HUES6 (cell line): ENCODE measurements at regions not wholly inside any gene's neighbourhood (a gene's known extent, or its start where the extent isn't known, plus 50 kb on each side); places are given as distances from the start of the nearest gene placed in this dataset.

Source experiments
- H3K27ac ChIP-seq: 2 replicates; pipeline ENCODE4 v1.7.0; 2013; ENCODE audit warnings: low read depth, mild to moderate bottlenecking, low read length, inconsistent platforms
- H3K27me3 ChIP-seq: 2 replicates; pipeline ENCODE4 v1.6.1; 2013; ENCODE audit warnings: low read length; ENCODE audit not compliant: control insufficient read depth, insufficient read depth
- H3K36me3 ChIP-seq: 2 replicates; pipeline ENCODE4 v1.6.1; 2013; ENCODE audit warnings: low read length; ENCODE audit not compliant: control insufficient read depth, insufficient read depth
- H3K4me1 ChIP-seq: 2 replicates; pipeline ENCODE4 v1.6.1; 2013; ENCODE audit warnings: low read length; ENCODE audit not compliant: control insufficient read depth, insufficient read depth
- H3K4me3 ChIP-seq: 2 replicates; pipeline ENCODE4 v1.5.1; 2013; ENCODE audit warnings: low read depth, low read length
- H3K9ac ChIP-seq: one replicate; pipeline ENCODE4 v1.6.1; 2013; ENCODE audit warnings: mild to moderate bottlenecking, low read length
- H3K9me3 ChIP-seq: 2 replicates; pipeline ENCODE4 v1.6.1; 2013; ENCODE audit warnings: low read depth, low read length; ENCODE audit not compliant: control insufficient read depth, insufficient read depth

- no peak overlapping the region for H3K4me3 ChIP-seq
Observed at GRCh38 chr12:43294916-43295315, 257.1 kb downstream of the ADAMTS20 start.

DNA sequence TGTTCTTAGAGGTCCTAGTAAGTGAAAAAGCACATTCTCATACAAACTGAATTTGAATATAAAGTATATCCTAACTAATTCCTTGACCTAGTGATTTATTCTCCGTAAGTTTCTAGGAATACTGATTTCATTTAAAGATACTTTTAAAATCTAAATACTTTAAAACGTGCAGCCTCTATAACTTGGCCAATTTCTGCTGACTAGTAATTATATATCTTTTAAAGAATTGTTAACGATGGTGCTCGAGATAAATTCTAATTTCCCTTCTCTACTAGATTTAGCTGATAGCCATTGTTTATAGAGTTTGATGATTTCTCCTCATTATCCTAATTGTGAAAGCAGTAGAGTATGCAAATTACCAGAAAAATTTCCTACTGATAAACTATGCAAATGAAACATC is 257.9 kb downstream of the ADAMTS20 start:
- Histone ChIP-seq H3K4me3 (no peak overlapping the region), H3K27ac (no peak overlapping the region), H3K36me3 (no peaks in the 10 kb centered on the region), H3K27me3 (no peaks in the 10 kb centered on the region), H3K9me3 (no peaks in the 10 kb centered on the region), H3K9ac (no peak overlapping the region), H3K4me1 (no peaks in the 10 kb centered on the region; the same call in 1 of the 2 replicates)

More at GRCh38 chr12:43294916-43295315, 257.1 kb downstream of the ADAMTS20 start:
- H3K4me1 ChIP-seq: no peaks in the 10 kb centered on the region
- no peaks in the 10 kb centered on the region for H3K27me3 ChIP-seq
- H3K36me3 ChIP-seq: no peaks in the 10 kb centered on the region
- no peak overlapping the region for H3K27ac ChIP-seq
- no peak overlapping the region for H3K9ac ChIP-seq
- no peaks in the 10 kb centered on the region for H3K9me3 ChIP-seq

DNA sequence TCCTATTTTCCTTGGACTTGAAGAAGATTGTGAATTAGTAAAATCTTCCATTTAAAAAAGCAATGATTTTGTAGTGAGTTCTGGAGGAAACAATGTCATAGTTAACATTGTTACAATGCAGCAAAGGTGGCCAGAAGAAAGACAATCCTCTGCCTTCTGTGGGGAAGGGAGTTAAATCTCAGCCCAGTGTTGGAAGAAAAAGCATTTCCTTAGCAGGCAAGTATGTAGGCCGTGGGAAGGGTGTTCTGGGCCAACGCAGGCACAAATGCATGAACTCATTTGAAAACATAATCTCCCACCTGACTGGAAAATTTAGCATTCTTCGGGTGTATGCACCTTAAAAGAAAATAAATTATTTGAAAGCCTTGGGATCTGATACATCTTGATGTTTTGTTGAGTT is 258.6 kb downstream of the ADAMTS20 start:
- H3K9ac ChIP-seq: no peak overlapping the region

DNA sequence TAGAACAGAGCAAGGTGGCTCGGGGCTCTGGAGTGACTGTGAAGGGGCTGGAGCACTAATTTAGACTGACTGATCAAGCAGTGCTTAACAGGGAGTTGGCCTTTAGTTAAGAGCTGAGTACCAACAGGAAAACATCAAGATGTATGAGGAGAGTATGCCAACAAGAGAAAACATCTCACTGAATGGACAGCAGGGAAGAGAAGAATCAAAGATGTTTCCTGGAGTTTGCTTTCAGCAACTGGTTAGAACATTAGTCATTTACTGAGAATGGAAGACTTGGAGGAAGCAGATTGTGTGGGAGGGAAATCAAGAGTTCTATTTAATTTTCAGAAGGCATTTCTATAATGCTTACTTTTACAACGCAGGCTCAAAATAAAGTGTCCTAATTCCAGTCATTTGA is 259.3 kb downstream of the ADAMTS20 start:
- H3K9ac ChIP-seq: no peak overlapping the region
- no peak overlapping the region for H3K4me3 ChIP-seq
- no peaks in the 10 kb centered on the region for H3K9me3 ChIP-seq
- peaks cover 6% of the 10 kb centered on the region; the same call in 1 of the 2 replicates for H3K4me1 ChIP-seq
- H3K27me3 ChIP-seq: no peaks in the 10 kb centered on the region
- no peak overlapping the region for H3K27ac ChIP-seq
- H3K36me3 ChIP-seq: no peaks in the 10 kb centered on the region

More for the DNA sequence above, 258.6 kb downstream of the ADAMTS20 start:
- H3K4me1 ChIP-seq: peaks cover 6% of the 10 kb centered on the region; the same call in 1 of the 2 replicates
- no peak overlapping the region for H3K27ac ChIP-seq
- H3K9me3 ChIP-seq: no peaks in the 10 kb centered on the region
- H3K36me3 ChIP-seq: no peaks in the 10 kb centered on the region
- H3K27me3 ChIP-seq: no peaks in the 10 kb centered on the region
- H3K4me3 ChIP-seq: no peak overlapping the region

GRCh38 chr12:43291516-43291915 is 260.5 kb downstream of the ADAMTS20 start:
- no peak overlapping the region for H3K4me3 ChIP-seq

GRCh38 chr12:43290836-43291235 is 261.2 kb downstream of the ADAMTS20 start:
- Histone ChIP-seq H3K27me3 (no peaks in the 10 kb centered on the region), H3K9ac (no peak overlapping the region), H3K27ac (no peak overlapping the region), H3K9me3 (no peaks in the 10 kb centered on the region), H3K4me1 (peaks cover 6% of the 10 kb centered on the region; the same call in 1 of the 2 replicates), H3K4me3 (no peak overlapping the region), H3K36me3 (no peaks in the 10 kb centered on the region)

More at GRCh38 chr12:43291516-43291915, 260.5 kb downstream of the ADAMTS20 start:
- H3K9me3 ChIP-seq: no peaks in the 10 kb centered on the region
- no peak overlapping the region for H3K9ac ChIP-seq
- H3K4me1 ChIP-seq: peaks cover 6% of the 10 kb centered on the region; the same call in 1 of the 2 replicates
- H3K27ac ChIP-seq: no peak overlapping the region
- H3K36me3 ChIP-seq: no peaks in the 10 kb centered on the region
- no peaks in the 10 kb centered on the region for H3K27me3 ChIP-seq

- peaks cover 6% of the 10 kb centered on the region; the same call in 1 of the 2 replicates for H3K4me1 ChIP-seq
- H3K9me3 ChIP-seq: no peaks in the 10 kb centered on the region
- H3K27me3 ChIP-seq: no peaks in the 10 kb centered on the region
- H3K27ac ChIP-seq: no peak overlapping the region
- H3K36me3 ChIP-seq: no peaks in the 10 kb centered on the region
- H3K9ac ChIP-seq: no peak overlapping the region
- H3K4me3 ChIP-seq: no peak overlapping the region
Observed at GRCh38 chr12:43289426-43289801, 262.6 kb downstream of the ADAMTS20 start.

DNA sequence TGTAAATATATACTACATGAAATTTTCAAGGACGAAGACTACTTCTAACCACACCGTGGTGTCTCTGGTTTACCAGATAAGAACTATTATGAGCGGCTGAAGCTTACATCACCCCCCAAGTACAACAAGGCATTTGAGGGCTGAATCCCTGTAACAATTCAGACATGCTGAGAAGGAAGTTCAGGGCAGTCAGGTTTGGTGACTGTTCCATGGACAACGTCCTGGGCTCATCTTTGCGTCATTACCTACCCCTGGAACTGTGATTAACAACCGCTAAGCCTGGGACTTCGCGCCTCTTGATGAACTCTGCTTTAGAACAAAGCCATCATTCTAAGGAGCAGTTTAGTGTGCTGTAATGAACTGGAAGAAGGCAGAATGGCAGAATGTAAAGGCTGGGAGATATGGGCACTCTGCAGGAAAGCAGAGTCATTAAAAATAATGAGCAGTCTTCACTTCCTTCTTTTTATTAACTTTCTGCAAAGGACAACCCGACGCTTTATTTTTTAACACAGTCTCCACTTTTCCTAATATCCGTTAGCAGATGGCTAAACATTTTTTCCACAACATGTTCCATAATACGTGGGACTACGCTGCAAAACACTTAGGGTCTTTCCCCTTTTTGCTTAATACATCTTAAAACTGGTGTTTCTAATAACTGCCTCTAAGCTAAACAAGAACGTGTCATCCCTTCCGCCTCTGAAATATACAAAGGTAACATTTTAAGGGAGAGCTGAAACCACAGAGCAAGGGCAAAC is 263.2 kb downstream of the ADAMTS20 start:
- Histone ChIP-seq H3K36me3 (no peaks in the 10 kb centered on the region), H3K9me3 (no peaks in the 10 kb centered on the region), H3K4me1 (peaks cover 6% of the 10 kb centered on the region; the same call in 1 of the 2 replicates), H3K4me3 (no peak overlapping the region), H3K27me3 (no peaks in the 10 kb centered on the region), H3K27ac (no peak overlapping the region), H3K9ac (no peak overlapping the region)

GRCh38 chr12:43287706-43288383 is 264.2 kb downstream of the ADAMTS20 start:
- H3K9ac ChIP-seq: no peak overlapping the region

GRCh38 chr12:43286986-43287385 is 265.0 kb downstream of the ADAMTS20 start:
- Histone ChIP-seq H3K9me3 (no peaks in the 10 kb centered on the region), H3K36me3 (no peaks in the 10 kb centered on the region), H3K4me3 (no peak overlapping the region), H3K4me1 (peaks cover 6% of the 10 kb centered on the region; the same call in 1 of the 2 replicates), H3K27me3 (no peaks in the 10 kb centered on the region), H3K27ac (no peak overlapping the region), H3K9ac (no peak overlapping the region)

More at GRCh38 chr12:43287706-43288383, 264.2 kb downstream of the ADAMTS20 start:
- no peak overlapping the region for H3K27ac ChIP-seq
- peaks cover 6% of the 10 kb centered on the region; the same call in 1 of the 2 replicates for H3K4me1 ChIP-seq
- no peaks in the 10 kb centered on the region for H3K9me3 ChIP-seq
- no peaks in the 10 kb centered on the region for H3K27me3 ChIP-seq
- no peak overlapping the region for H3K4me3 ChIP-seq
- no peaks in the 10 kb centered on the region for H3K36me3 ChIP-seq

GRCh38 chr12:43285159-43285598 is 266.8 kb downstream of the ADAMTS20 start:
- H3K4me3 ChIP-seq: no peak overlapping the region
- H3K4me1 ChIP-seq: peaks cover 10% of the 10 kb centered on the region; the same call in 1 of the 2 replicates
- no peaks in the 10 kb centered on the region for H3K9me3 ChIP-seq
- no peak overlapping the region for H3K9ac ChIP-seq
- H3K36me3 ChIP-seq: no peaks in the 10 kb centered on the region
- no peak overlapping the region for H3K27ac ChIP-seq
- no peaks in the 10 kb centered on the region for H3K27me3 ChIP-seq
